IPS-20b (cell line): ENCODE measurements at regions not wholly inside any gene's neighbourhood (a gene's known extent, or its start where the extent isn't known, plus 50 kb on each side); places are given as distances from the start of the nearest gene placed in this dataset.

ENCODE experiments used
- H3K27ac ChIP-seq: one replicate; pipeline ENCODE4 v1.5.1; 2013; ENCODE audit warnings: low read length
- H3K27me3 ChIP-seq: 2 replicates; pipeline ENCODE4 v1.6.1; 2013; ENCODE audit warnings: mild to moderate bottlenecking, low read length, inconsistent platforms; ENCODE audit not compliant: insufficient read depth
- H3K36me3 ChIP-seq: 2 replicates; pipeline ENCODE4 v1.6.1; 2013; ENCODE audit warnings: low read depth, mild to moderate bottlenecking, inconsistent platforms, low read length, moderate library complexity; ENCODE audit not compliant: insufficient read depth
- H3K4me1 ChIP-seq: 2 replicates; pipeline ENCODE4 v1.6.1; 2013; ENCODE audit warnings: mild to moderate bottlenecking, control low read depth, inconsistent platforms, low read length, moderate library complexity; ENCODE audit not compliant: insufficient read depth
- H3K4me3 ChIP-seq: 2 replicates; pipeline ENCODE4 v1.5.1; 2013; ENCODE audit warnings: mild to moderate bottlenecking, low read length, inconsistent platforms
- H3K9ac ChIP-seq: 2 replicates; pipeline ENCODE4 v1.6.1; 2013; ENCODE audit warnings: low read depth, mild to moderate bottlenecking, inconsistent platforms, low read length, moderate library complexity
- H3K9me3 ChIP-seq: 2 replicates; pipeline ENCODE4 v1.6.1; 2013; ENCODE audit warnings: mild to moderate bottlenecking, low read depth, low read length, inconsistent platforms; ENCODE audit not compliant: insufficient read depth

- H3K9me3 ChIP-seq, result no peaks in the 10 kb centered on the region; the same call in 1 of the 2 replicates
- no peak overlapping the region for H3K4me3 ChIP-seq
- H3K27ac ChIP-seq, result no peak overlapping the region
- H3K4me1 ChIP-seq, result no peaks in the 10 kb centered on the region
- no peak overlapping the region for H3K9ac ChIP-seq
- H3K36me3 ChIP-seq, result no peaks in the 10 kb centered on the region
- H3K27me3 ChIP-seq, result no peaks in the 10 kb centered on the region
These were observed 68.5 kb upstream of the PPP2R3B start for GRCh38 chrX:455199-455598.

- Histone ChIP-seq H3K4me3 (no peak overlapping the region), H3K9me3 (no peaks in the 10 kb centered on the region; the same call in 1 of the 2 replicates), H3K27ac (no peak overlapping the region), H3K4me1 (no peaks in the 10 kb centered on the region), H3K27me3 (no peaks in the 10 kb centered on the region), H3K36me3 (no peaks in the 10 kb centered on the region), H3K9ac (no peak overlapping the region)
These were observed 69.0 kb upstream of the PPP2R3B start for GRCh38 chrX:455673-456072.

- no peaks in the 10 kb centered on the region; the same call in 1 of the 2 replicates for H3K9me3 ChIP-seq
- H3K4me3 ChIP-seq, result no peak overlapping the region
- H3K27ac ChIP-seq, result no peak overlapping the region
- no peak overlapping the region for H3K9ac ChIP-seq
- no peaks in the 10 kb centered on the region for H3K36me3 ChIP-seq
- H3K27me3 ChIP-seq, result no peaks in the 10 kb centered on the region
- H3K4me1 ChIP-seq, result no peaks in the 10 kb centered on the region
These were observed 69.4 kb upstream of the PPP2R3B start for GRCh38 chrX:456146-456545.

GRCh38 chrX:456551-457291, 70.0 kb upstream of the PPP2R3B start:
- H3K4me3 ChIP-seq, result no peak overlapping the region
- no peak overlapping the region for H3K27ac ChIP-seq
- H3K9ac ChIP-seq, result no peak overlapping the region
- no peaks in the 10 kb centered on the region for H3K27me3 ChIP-seq
- H3K9me3 ChIP-seq, result no peaks in the 10 kb centered on the region; the same call in 1 of the 2 replicates
- H3K36me3 ChIP-seq, result no peaks in the 10 kb centered on the region
- H3K4me1 ChIP-seq, result no peaks in the 10 kb centered on the region

GRCh38 chrX:457292-457679, 70.6 kb upstream of the PPP2R3B start:
- no peaks in the 10 kb centered on the region for H3K36me3 ChIP-seq
- H3K4me1 ChIP-seq, result no peaks in the 10 kb centered on the region

GRCh38 chrX:458631-459061, 71.9 kb upstream of the PPP2R3B start:
- Histone ChIP-seq H3K4me1 (no peaks in the 10 kb centered on the region), H3K9me3 (peaks cover 3% of the 10 kb centered on the region; the same call in 1 of the 2 replicates), H3K27me3 (no peaks in the 10 kb centered on the region), H3K27ac (no peak overlapping the region), H3K9ac (no peak overlapping the region), H3K36me3 (no peaks in the 10 kb centered on the region), H3K4me3 (no peak overlapping the region)

More at GRCh38 chrX:457292-457679, 70.6 kb upstream of the PPP2R3B start:
- Histone ChIP-seq H3K27me3 (no peaks in the 10 kb centered on the region), H3K27ac (no peak overlapping the region), H3K4me3 (no peak overlapping the region), H3K9me3 (peaks cover under 1% of the 10 kb centered on the region; the same call in 1 of the 2 replicates), H3K9ac (no peak overlapping the region)

- Histone ChIP-seq H3K4me1 (no peaks in the 10 kb centered on the region), H3K36me3 (no peaks in the 10 kb centered on the region), H3K27me3 (no peaks in the 10 kb centered on the region), H3K27ac (no peak overlapping the region), H3K9ac (no peak overlapping the region), H3K9me3 (peaks cover 3% of the 10 kb centered on the region; the same call in 1 of the 2 replicates), H3K4me3 (no peak overlapping the region)
These were observed 72.9 kb upstream of the PPP2R3B start for GRCh38 chrX:459611-460010.

- no peak overlapping the region for H3K9ac ChIP-seq
- H3K27me3 ChIP-seq, result no peaks in the 10 kb centered on the region
- H3K4me3 ChIP-seq, result no peak overlapping the region
These were observed 73.4 kb upstream of the PPP2R3B start for GRCh38 chrX:460116-460515.

GRCh38 chrX:460823-461640, 74.3 kb upstream of the PPP2R3B start:
- Histone ChIP-seq H3K9me3 (peaks cover 3% of the 10 kb centered on the region; the same call in 1 of the 2 replicates), H3K4me1 (no peaks in the 10 kb centered on the region), H3K27ac (no peak overlapping the region), H3K27me3 (no peaks in the 10 kb centered on the region), H3K36me3 (no peaks in the 10 kb centered on the region), H3K9ac (no peak overlapping the region), H3K4me3 (no peak overlapping the region)

More at GRCh38 chrX:460116-460515, 73.4 kb upstream of the PPP2R3B start:
- Histone ChIP-seq H3K36me3 (no peaks in the 10 kb centered on the region), H3K27ac (no peak overlapping the region), H3K9me3 (peaks cover 3% of the 10 kb centered on the region; the same call in 1 of the 2 replicates), H3K4me1 (no peaks in the 10 kb centered on the region)

GRCh38 chrX:462853-463252, 76.1 kb upstream of the PPP2R3B start:
- H3K9ac ChIP-seq, result no peak overlapping the region
- H3K36me3 ChIP-seq, result no peaks in the 10 kb centered on the region
- no peak overlapping the region for H3K4me3 ChIP-seq
- H3K9me3 ChIP-seq, result peaks cover 3% of the 10 kb centered on the region; the same call in 1 of the 2 replicates
- H3K4me1 ChIP-seq, result no peaks in the 10 kb centered on the region
- no peaks in the 10 kb centered on the region for H3K27me3 ChIP-seq
- H3K27ac ChIP-seq, result no peak overlapping the region

- Histone ChIP-seq H3K9ac (no peak overlapping the region), H3K27ac (no peak overlapping the region), H3K9me3 (peaks cover 3% of the 10 kb centered on the region; the same call in 1 of the 2 replicates), H3K4me3 (no peak overlapping the region), H3K4me1 (no peaks in the 10 kb centered on the region), H3K27me3 (no peaks in the 10 kb centered on the region), H3K36me3 (no peaks in the 10 kb centered on the region)
These were observed 78.9 kb upstream of the PPP2R3B start for GRCh38 chrX:465418-466215.
